Activated CD4-positive, CD25-positive, alpha-beta regulatory T cell treated with anti-CD3 and anti-CD28 coated beads, Interleukin-2, amount 50 U/mL, for 24 hours (primary cell): ENCODE measurements at regions not wholly inside any gene's neighbourhood (a gene's known extent, or its start where the extent isn't known, plus 50 kb on each side); places are given as distances from the start of the nearest gene placed in this dataset.
A peak's percentile ranks its signal among the peaks of the same experiment; 100 is the strongest.

Source experiments
- ATAC-seq, 2 donors: fragments of 150-1000 bp; cut with Tn5 transposase; one replicate each; pipeline ENCODE4 v1.10.0; 2021; ENCODE audit warnings: mild to moderate bottlenecking in 1 of 2, moderate library complexity in 1 of 2

GRCh38 chr6:25166955-25167748 is 112.0 kb upstream of the CARMIL1 start:
- ATAC-seq, result no peak

DNA sequence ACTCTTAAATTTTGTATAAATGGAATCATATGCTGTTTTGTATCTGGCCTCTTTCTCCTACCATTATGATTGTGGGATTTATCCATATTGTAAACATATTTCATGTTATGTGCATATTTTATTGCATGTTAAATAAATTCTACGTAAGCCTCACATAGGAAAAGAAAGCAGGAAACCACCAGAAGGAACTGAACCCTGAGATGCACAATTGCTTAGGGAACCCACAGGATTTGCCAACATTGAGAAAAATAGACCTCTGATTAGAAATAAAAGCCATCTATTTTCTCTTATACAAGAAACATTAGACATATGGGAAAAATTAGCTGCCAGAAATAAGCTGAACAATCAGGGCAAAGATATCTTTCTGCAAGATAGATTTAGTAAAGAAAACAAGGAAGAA is 111.2 kb upstream of the CARMIL1 start:
- ATAC-seq, result no peak

- no peak for ATAC-seq
These were observed 110.5 kb upstream of the CARMIL1 start for GRCh38 chr6:25168637-25169036.

- no peak for ATAC-seq
These were observed 109.6 kb upstream of the CARMIL1 start for GRCh38 chr6:25169553-25169952.

DNA sequence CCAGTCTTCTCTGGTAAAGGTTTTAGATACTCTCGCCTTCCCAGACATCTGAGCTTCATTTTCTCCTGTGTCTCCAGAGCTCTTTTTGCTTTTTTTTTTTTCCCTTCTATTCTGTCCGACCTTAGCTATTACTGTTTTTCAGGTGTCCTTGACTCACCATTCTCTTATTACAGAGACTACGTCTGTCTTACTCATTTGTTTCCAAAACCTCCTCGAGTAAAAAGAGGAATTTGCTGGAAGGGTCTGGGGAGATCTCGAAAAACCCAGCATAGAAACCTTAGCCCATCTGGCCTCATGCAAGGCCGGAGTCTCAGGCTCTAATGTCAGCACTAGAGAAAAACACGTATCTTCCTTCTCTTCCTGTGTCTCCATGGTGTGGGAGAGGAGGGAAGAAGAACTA is 109.2 kb upstream of the CARMIL1 start:
- ATAC-seq, result no peak

GRCh38 chr6:25170640-25171039 is 108.5 kb upstream of the CARMIL1 start:
- ATAC-seq, result no peak

DNA sequence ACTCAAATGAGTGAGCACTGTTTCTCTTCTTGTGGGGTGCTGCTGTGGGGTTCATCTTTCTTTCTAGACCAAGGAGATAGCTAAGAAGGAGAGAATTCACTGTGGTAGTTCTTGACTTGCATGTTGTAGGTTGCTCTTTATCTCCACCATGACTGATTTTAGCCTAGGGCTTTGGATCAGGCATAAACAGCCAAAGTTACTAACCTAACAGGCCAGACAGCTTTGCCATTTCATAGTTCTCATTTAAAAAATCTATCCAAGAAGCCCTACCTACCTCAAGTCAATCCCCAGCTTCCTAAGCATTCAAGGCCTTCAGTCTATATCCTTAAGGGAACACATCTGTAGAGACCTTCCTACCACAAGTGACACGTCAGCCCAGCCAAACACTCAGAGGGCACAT is 107.9 kb upstream of the CARMIL1 start:
- ATAC-seq, result no peak

DNA sequence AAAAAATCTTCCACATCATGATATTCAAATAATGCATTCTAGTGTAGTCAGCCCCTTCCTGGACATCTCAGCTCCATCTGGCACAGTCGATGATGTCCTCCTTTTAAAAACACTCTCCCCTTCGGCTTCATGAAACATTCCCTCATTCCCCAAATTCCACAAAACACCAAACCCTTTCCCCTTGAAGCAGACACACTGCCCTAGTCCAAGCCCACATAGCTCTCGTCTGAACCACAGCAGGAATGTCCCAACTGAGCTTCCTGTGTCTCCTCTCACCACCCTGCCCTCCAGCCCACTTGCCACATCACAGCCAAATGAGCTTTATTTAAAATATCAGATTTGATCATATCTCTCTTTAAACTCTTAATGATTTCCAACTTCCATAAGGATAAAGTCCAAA is 106.4 kb upstream of the CARMIL1 start:
- ATAC-seq, result no peak

- ATAC-seq, result no peak
These were observed 105.9 kb upstream of the CARMIL1 start for GRCh38 chr6:25173246-25173645.

- peak; percentile 41 for ATAC-seq
These were observed 105.2 kb upstream of the CARMIL1 start for GRCh38 chr6:25173951-25174474.

DNA sequence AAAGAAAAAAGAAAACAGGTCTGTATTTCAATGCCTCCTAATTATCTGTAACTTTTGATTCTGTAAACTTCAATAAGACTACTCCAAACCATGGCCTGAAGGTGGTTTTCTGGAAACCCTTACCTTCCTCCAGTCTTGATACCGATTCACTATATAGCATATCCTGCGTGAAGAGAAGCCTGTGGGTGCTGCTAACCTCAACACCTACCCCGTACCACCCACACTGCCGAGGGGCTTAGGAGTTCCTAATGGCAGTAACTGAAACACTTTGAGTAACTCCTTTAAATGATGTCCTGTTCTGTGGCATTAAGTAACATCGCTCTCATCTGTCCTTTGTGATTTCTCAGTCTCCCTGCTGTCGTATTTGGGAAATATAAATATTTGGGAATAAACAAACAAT is 104.5 kb upstream of the CARMIL1 start:
- no peak for ATAC-seq

GRCh38 chr6:25175196-25175595 is 104.0 kb upstream of the CARMIL1 start:
- ATAC-seq, result no peak

DNA sequence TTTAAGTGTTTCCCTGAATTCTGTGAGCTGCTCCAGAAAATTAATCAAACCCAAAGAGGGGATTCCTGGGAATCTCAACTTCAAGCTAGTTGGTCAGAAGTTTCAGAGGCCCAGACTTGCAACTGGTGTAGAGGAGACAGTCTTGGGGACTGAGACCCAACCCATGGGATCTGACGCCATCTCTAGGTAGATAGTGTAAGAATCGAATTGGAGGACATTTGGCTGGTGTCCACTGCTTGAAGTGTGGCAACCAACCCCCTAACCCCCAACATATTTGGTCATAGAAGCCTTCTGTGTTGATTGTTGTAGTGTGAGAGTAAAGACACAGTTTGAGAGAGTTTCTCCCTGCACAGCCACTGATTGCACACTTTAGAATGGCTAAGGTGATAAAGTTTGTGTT is 103.5 kb upstream of the CARMIL1 start:
- no peak for ATAC-seq

- ATAC-seq, result no peak
These were observed 102.7 kb upstream of the CARMIL1 start for GRCh38 chr6:25176466-25176865.

DNA sequence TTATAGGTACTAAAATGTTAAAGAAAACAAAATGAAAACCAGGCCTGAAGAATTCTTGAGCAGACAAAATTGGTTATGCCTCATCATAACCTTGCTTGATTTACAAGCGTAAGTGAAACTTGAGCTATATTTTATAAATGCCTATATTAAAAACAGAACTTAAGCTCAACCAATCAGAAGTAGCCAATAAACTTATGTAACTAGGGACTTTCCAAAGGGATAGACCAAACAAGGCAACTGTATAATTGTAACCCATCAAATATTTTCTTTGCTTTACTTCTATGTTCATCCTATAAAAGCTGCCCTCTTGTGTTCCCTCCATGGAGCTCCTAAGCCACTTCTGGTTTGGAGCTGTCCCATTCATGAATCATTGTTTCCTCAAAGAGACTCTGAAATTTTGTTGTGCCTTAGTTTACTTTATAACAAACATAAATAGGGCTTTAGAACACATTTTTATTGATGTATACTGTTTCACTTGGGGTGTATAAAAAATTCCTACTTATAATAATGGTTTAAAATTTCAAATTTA is 101.6 kb upstream of the CARMIL1 start:
- no peak for ATAC-seq

DNA sequence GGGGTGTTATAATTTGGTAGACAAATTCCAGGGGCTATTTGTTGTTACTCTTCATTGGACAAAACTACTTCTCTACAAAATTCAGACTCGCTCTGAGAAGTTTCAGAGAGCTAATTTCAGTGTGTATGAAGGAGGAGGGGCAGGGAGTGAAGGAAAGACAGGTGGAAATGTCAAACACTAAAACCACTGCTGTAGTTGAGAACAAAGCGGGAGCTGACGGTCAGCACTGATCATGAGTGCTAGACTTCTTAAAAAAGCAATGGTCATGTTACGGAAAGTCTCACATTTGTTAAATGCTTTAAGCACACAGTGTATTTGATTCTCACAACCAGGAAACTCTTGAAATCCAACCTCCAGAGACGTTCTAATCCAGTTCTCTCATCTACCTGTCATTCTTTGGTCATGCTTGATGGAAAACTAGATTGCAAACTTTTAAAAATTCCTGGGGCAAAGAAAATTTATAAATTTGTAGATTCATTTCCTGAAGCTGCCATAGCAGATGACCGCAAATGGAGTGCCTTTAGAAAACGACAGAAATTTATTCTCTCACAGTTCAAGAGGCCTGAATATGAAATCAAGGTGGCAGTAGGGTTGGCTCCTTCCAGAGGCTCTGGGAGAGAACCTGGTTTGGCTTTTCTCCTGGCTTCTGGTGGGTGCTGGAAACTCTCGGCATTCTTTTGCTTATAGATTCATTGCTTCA is 100.7 kb upstream of the CARMIL1 start:
- ATAC-seq, result no peak

GRCh38 chr6:25179051-25179778 is 100.0 kb upstream of the CARMIL1 start:
- ATAC-seq, result no peak

DNA sequence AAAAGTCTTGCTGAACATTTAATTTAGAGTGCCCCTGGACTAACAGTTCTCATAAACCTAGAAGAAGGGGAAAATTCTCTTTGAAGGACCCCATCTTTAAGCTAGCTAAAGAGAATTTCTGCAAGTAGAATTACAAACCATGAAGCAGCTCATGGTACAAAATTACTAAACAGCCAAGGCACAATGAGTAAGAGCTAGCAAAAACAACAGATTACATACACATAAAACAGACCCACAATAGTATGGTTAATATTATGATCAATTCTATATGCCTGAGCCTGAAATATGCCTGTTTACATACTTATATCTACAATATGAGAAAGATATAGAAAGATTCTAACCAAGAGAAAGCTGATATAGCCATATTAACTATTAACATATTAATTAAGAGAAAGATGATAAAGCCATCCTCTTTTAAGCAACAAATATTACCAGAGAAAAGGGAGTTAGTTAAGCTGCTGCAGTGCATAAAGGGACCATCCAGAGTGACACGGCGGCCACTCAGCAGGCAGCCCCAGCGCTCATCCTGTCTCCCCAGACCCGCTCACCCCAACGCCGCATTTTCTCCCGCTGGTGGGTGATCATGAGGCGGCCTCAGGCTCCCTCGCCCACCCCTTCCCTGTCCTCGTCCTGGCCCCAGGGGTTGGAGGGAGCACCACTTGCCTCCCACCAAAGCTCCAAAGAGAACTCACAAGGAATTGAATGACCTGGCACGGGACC is 98.4 kb upstream of the CARMIL1 start:
- no peak for ATAC-seq

- ATAC-seq, result no peak
These were observed 97.8 kb upstream of the CARMIL1 start for GRCh38 chr6:25181350-25181724.

- no peak for ATAC-seq
These were observed 97.3 kb upstream of the CARMIL1 start for GRCh38 chr6:25181923-25182322.

DNA sequence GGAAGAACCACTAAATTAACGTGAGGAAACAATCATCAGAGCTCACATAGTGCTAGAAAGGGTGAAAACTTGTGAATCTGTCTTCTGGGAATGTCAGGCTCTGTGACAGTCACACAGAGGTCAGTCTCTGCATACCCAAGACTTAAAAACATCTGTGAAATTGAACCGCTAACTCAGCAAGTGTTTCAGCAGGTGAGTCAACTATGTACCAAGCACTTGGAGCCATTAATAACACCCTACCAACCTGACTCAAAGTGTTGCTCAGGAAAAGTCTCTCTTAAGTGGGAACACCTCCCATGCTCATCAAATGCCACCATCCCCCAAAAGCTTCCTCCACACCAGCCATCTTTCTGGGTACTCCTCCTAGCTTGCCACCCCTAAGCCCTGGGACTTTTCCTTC is 92.3 kb upstream of the CARMIL1 start:
- no peak for ATAC-seq

DNA sequence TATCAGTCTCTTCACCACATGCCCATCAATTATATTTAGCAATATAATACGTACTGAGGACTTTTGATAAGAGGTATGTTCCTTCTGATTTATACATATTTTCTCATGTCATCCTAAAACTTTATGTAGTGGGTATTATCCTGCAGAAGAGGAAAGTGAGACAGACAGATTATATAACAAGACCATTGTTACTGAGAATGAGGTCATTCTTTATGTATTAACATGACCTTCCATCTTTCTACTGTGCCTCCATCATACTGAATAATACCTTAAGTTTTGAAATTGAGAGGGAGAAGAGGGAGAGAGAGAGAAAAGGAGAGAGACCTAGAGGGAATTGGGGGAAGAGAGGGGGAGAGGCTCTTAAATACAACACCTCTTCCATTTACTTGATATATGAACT is 90.9 kb upstream of the CARMIL1 start:
- ATAC-seq, result no peak
